Activated T-helper 9 cell treated with anti-CD3 and anti-CD28 coated beads, Interleukin-2, amount 50 U/mL, for 16 hours (primary cell): ENCODE measurements at regions not wholly inside any gene's neighbourhood (a gene's known extent, or its start where the extent isn't known, plus 50 kb on each side); places are given as distances from the start of the nearest gene placed in this dataset.
"Not testable (repeated sequence)": the region's sequence is repeated elsewhere in the genome, so short reads cannot be mapped to it uniquely, and the experiment has no call there.

Experiments used
- DNase-seq: peaks from one replicate; pipeline ENCODE4 v3.0.0-alpha.2; 2020; ENCODE audit warnings: low read depth

DNA sequence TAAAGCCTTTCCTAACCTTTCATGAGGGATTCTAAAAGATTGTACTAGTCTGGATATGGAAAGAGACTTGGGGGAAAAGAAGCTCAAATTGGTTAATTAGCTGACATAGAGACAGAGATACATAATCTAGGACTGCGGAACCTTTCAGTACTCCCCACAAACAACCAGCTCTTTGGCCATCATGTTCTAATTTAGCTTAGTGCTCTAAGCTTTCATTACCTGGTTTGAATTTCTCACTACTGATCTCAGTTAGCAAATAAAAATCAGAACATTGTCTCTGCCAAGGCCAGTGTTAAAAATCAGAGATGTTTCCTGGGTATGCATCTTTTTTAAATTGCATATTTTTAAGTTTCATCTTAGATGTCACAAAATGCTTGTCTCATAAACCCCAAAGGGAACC lies 254.4 kb downstream of the GLUD2 start:
- DNase-seq: no peak

DNA sequence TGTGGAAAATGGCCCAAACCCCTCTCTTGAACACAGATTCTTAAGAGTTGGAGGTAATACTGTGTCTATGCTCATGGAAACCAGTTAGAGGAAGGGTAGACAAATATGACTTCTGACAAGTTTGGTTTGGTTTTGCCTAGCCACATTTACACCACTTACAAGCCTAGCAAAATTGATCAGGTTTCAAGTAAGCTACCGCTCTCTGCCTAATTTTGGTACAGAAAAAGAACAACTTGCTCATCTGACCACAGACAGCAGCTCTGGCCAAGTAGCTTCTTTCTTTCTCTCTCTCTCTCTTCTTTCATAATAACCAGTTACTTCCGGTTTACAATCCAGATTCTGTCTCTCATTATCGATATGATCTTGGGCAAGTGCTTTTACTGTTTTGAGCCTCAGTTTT lies 260.0 kb downstream of the GLUD2 start:
- no peak for DNase-seq

GRCh38 chrX:121308276-121308805 lies 260.9 kb downstream of the GLUD2 start:
- DNase-seq: peak; percentile 11

GRCh38 chrX:121310820-121311219 lies 263.4 kb downstream of the GLUD2 start:
- DNase-seq: no peak

- no peak for DNase-seq
Measured at GRCh38 chrX:121320441-121320840, 273.0 kb downstream of the GLUD2 start.

DNA sequence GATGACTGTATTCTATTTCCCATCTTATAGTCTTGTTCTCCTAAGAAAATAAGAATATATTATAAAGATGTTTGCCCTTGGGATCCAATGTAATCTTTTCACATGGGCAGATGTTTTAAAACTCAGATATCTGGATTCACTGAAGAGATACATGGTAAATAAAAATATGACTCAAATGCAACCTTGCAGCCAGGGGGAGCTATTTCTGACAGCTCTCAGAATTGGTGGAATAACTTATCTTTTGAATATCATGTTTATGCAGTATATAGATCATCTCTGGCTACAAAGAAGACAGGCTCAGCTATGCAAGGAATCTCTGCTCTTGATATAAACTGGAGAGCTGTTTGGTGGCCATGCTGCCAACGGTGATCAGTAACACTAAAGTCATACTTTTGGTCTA lies 274.7 kb downstream of the GLUD2 start:
- no peak for DNase-seq

GRCh38 chrX:121323337-121323736 lies 275.9 kb downstream of the GLUD2 start:
- no peak for DNase-seq

DNA sequence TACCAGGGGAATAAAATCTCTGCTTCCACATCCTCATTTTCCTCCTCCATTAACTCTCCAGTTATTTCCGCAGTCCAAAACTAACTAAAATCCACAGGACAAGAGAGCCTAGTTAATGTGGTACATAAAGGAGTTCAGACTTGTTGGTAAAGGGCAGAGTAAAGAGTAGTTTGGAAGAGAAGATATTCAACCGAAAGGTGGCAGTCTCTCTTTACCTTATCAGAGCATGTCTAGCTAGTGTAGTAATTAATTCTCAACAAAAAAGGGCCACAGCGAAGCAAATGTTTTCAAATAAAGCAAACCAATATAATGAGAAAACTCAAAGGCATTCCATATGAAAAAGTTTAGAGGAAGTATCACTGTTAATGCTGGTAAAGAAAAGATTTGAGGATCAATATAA lies 286.5 kb downstream of the GLUD2 start:
- DNase-seq: no peak

GRCh38 chrX:121336831-121337421 lies 289.5 kb downstream of the GLUD2 start:
- no peak for DNase-seq

GRCh38 chrX:121337816-121338215 lies 290.4 kb downstream of the GLUD2 start:
- DNase-seq: no peak

DNA sequence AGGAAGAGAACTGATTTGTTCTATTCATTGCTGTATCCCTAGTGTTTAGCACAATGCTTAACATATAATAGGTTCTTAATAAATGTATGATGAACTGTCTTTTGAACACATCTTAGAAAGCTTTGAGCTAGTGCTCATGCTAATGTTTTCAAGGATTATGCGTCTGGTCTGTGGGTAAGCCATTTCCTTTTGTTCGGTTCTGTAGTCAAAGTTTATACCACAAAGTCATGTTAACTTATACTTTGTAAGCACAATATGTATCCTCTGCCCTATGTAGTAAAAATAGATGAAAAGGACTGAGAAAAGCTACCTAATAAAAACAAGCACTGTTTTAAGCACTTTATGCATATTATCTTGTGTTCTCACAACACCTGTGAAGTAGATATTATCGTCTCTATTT lies 301.9 kb downstream of the GLUD2 start:
- DNase-seq: no peak

DNA sequence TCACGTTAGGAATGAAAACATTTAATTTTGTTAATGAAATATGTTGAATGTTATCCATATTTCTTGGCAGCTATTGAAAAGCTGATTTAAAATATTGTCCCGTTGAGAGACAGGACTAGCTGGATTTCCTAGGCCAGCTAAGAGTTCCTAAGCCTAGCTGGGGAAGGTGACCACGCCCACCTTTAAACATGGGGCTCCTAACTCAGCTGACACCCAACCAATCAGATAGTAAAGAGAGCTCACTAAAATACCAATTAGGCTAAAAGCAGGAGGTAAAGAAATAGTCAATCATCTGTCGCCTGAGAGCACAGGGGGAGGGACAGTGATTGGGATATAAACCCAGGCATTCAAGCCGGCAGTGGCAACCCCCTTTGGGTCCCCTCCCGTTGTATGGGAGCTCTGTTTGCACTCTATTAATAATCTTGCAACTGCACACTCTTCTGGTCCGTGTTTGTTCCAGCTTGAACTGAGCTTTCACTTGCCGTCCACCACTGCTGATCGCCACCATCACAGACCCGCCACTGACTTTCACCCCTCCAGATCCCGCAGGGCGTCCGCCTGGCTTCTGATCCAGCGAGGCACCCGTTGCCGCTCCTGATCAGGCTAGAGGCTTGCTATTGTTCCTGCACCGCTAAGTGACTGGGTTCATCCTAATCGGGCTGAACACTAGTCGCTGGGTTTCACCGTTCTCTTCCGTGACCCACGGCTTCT lies 308.9 kb downstream of the GLUD2 start:
- DNase-seq: no peak

GRCh38 chrX:121356850-121357171 lies 309.4 kb downstream of the GLUD2 start:
- no peak for DNase-seq

- no peak for DNase-seq
Measured at GRCh38 chrX:121360280-121360679, 312.9 kb downstream of the GLUD2 start.

- no peak for DNase-seq
Measured at GRCh38 chrX:121365572-121366161, 318.3 kb downstream of the GLUD2 start.

- no peak for DNase-seq
Measured at GRCh38 chrX:121374471-121374870, 327.1 kb downstream of the GLUD2 start.

- DNase-seq: not testable (repeated sequence)
Measured at GRCh38 chrX:121381915-121382314, 334.5 kb downstream of the GLUD2 start.

DNA sequence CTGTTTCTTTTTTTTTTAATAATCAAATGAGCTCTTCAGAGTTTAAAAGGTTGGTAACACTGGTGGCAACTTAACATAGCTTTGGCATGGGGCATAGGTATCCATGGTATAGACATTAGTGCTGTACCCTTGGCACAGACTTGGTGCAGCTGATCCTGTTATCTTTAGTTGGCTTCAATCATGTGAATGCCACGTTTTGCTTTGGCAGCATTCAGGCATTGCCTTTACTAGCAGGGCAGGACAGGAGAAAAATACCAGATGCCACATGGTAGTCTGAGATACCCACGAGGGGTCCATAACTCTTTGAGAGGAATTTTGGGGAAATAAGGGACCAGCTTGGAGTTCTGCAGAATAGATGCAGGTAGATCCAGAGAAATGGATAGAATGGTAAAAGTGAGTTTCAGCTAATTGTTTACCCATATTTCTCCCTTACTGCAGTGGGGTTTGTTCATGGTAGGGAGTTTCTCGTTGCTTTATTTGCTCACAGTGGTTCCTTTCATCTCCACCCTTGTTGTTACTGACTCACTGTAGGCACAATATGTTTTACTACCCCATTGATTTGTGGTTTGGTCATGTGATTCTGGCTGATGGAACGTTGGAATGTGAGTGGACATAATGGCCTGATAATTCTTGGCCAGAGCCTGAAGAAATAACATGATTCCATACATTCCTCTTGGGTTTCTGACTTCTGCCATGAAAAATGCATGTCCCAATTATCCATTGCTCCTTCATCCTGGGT lies 342.7 kb downstream of the GLUD2 start:
- no peak for DNase-seq

- no peak for DNase-seq
Measured at GRCh38 chrX:121405826-121406225, 358.4 kb downstream of the GLUD2 start.

DNA sequence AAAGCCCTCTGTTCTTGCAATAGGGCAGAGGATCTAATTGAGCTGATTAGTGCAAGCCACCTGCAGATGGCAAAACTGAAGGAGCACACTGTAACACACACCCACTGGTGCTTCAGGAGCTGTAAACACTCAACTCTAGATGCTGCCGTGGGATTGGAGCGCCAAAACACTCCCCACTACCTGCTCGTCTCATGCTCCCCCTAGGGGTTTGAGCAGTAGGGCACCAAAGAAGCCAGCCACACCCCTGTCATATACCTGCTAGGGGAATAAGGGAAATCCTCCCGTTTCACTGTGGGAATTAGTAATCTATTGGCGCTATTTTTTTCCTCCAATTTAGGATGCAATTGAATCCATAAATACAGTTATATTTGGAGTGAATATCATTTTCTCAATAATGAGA lies 360.2 kb downstream of the GLUD2 start:
- no peak for DNase-seq

- not testable (repeated sequence) for DNase-seq
Measured at GRCh38 chrX:121431514-121431913, 384.1 kb downstream of the GLUD2 start.

GRCh38 chrX:121433289-121433688 lies 385.9 kb downstream of the GLUD2 start:
- DNase-seq: no peak

- not testable (repeated sequence) for DNase-seq
Measured at GRCh38 chrX:121437666-121438065, 390.3 kb downstream of the GLUD2 start.
